ENCODE measurements at regions not wholly inside any gene's neighbourhood (a gene's known extent, or its start where the extent isn't known, plus 50 kb on each side); places are given as distances from the start of the nearest gene placed in this dataset.

GRCh38 chr18:53796040-53796729, 428.3 kb downstream of the MBD2 start:
- Histone ChIP-seq H2AFZ (ENCODE audit: low read length) (no peak overlapping the region), H3K9me2 (ENCODE audit: insufficient read depth, low read length) (no peaks in the 10 kb centered on the region), H3K4me3 (ENCODE audit: low read depth, low read length, poor library complexity, severe bottlenecking) (no peak overlapping the region), H3K4me2 (ENCODE audit: low read length) (no peak overlapping the region), H3K36me3 (ENCODE audit: insufficient read depth, low read length) (no peaks in the 10 kb centered on the region), H3K27ac (ENCODE audit: low read depth, low read length, poor library complexity, severe bottlenecking) (no peak overlapping the region), H4K20me1 (ENCODE audit: insufficient read depth, low read length) (no peaks in the 10 kb centered on the region), H3K9me3 (ENCODE audit: low read length) (no peaks in the 10 kb centered on the region), H3K4me1 (ENCODE audit: insufficient read depth, low read length, poor library complexity, severe bottlenecking) (no peaks in the 10 kb centered on the region), H3K79me2 (ENCODE audit: insufficient read depth, low read depth, low read length) (no peaks in the 10 kb centered on the region)
- ChIA-PET CTCF (ENCODE audit: unreplicated experiment) (no interaction called here), POLR2A (no interaction called here)
- intact Hi-C loops (cut with micrococcal nuclease; ENCODE audit: unreplicated experiment): no loop called here
- no peak for TF ChIP-seq EZH2phosphoT487 (IDR thresholded peaks at IDR 0.05; ENCODE audit: borderline replicate concordance, low read depth, low read length)
- no peak for TF ChIP-seq CTCF (conservative IDR thresholded peaks at IDR 0.05; ENCODE audit: low read length)
- no peak for DNase-seq (ENCODE audit: low spot score)
- no TSS peak for BruUV-seq (replicated peaks)

DNA sequence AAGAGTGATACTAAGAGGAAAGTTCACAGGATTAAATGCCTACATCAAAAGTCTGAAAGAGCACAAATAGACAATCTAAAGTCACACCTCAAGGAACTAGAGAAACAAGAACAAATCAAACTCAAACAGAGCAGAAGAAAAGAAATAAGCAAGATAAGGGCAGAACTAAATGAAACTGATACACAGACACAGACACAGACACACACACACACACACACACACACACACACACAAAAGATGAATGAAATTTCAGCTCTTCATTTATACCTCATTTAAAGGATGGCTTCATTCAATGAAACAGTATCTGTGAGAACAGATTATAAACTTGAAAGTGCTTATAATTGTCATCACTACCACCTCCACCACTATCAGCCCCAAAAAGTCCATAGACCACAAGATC, 428.9 kb downstream of the MBD2 start:
- no peaks in the 10 kb centered on the region for H3K79me2 ChIP-seq (ENCODE audit: insufficient read depth, low read depth, low read length)
- CTCF ChIA-PET (ENCODE audit: unreplicated experiment): no interaction called here
- no peaks in the 10 kb centered on the region for H3K4me1 ChIP-seq (ENCODE audit: insufficient read depth, low read length, poor library complexity, severe bottlenecking)
- no peaks in the 10 kb centered on the region for H3K36me3 ChIP-seq (ENCODE audit: insufficient read depth, low read length)
- intact Hi-C loops (cut with micrococcal nuclease; ENCODE audit: unreplicated experiment): no loop called here
- no peak overlapping the region for H3K27ac ChIP-seq (ENCODE audit: low read depth, low read length, poor library complexity, severe bottlenecking)
- DNase-seq (ENCODE audit: low spot score): no peak
- no peaks in the 10 kb centered on the region for H3K9me3 ChIP-seq (ENCODE audit: low read length)
- no peaks in the 10 kb centered on the region for H3K9me2 ChIP-seq (ENCODE audit: insufficient read depth, low read length)
- POLR2A ChIA-PET: no interaction called here
- no peaks in the 10 kb centered on the region for H4K20me1 ChIP-seq (ENCODE audit: insufficient read depth, low read length)
- BruUV-seq (replicated peaks): no TSS peak
- TF ChIP-seq CTCF (conservative IDR thresholded peaks at IDR 0.05; ENCODE audit: low read length) (no peak), EZH2phosphoT487 (IDR thresholded peaks at IDR 0.05; ENCODE audit: borderline replicate concordance, low read depth, low read length) (no peak)
- H2AFZ ChIP-seq (ENCODE audit: low read length): no peak overlapping the region
- no peak overlapping the region for H3K4me3 ChIP-seq (ENCODE audit: low read depth, low read length, poor library complexity, severe bottlenecking)
- H3K4me2 ChIP-seq (ENCODE audit: low read length): no peak overlapping the region

- Histone ChIP-seq H2AFZ (ENCODE audit: low read length) (no peak overlapping the region), H3K9me3 (ENCODE audit: low read length) (no peaks in the 10 kb centered on the region), H3K9me2 (ENCODE audit: insufficient read depth, low read length) (no peaks in the 10 kb centered on the region), H3K36me3 (ENCODE audit: insufficient read depth, low read length) (no peaks in the 10 kb centered on the region), H3K4me1 (ENCODE audit: insufficient read depth, low read length, poor library complexity, severe bottlenecking) (no peaks in the 10 kb centered on the region), H3K27ac (ENCODE audit: low read depth, low read length, poor library complexity, severe bottlenecking) (no peak overlapping the region), H3K4me3 (ENCODE audit: low read depth, low read length, poor library complexity, severe bottlenecking) (no peak overlapping the region), H3K79me2 (ENCODE audit: insufficient read depth, low read depth, low read length) (no peaks in the 10 kb centered on the region), H3K4me2 (ENCODE audit: low read length) (no peak overlapping the region), H4K20me1 (ENCODE audit: insufficient read depth, low read length) (no peaks in the 10 kb centered on the region)
- intact Hi-C loops (cut with micrococcal nuclease; ENCODE audit: unreplicated experiment): no loop called here
- ChIA-PET POLR2A (no interaction called here), CTCF (ENCODE audit: unreplicated experiment) (no interaction called here)
- DNase-seq (ENCODE audit: low spot score): no peak
- TF ChIP-seq EZH2phosphoT487 (IDR thresholded peaks at IDR 0.05; ENCODE audit: borderline replicate concordance, low read depth, low read length) (no peak), CTCF (conservative IDR thresholded peaks at IDR 0.05; ENCODE audit: low read length) (no peak)
- no TSS peak for BruUV-seq (replicated peaks)
Measured at GRCh38 chr18:53795061-53795460, 429.4 kb downstream of the MBD2 start.
